Brain microvascular endothelial cell (primary cell): ENCODE measurements at regions not wholly inside any gene's neighbourhood (a gene's known extent, or its start where the extent isn't known, plus 50 kb on each side); places are given as distances from the start of the nearest gene placed in this dataset.

Source experiments
- DNase-seq: peaks from one replicate; pipeline ENCODE4 v3.0.0-alpha.2; 2020
- H3K27ac ChIP-seq: fragments of 250-450 bp; sonication (Bioruptor Pico); 2 replicates; pipeline ENCODE4 v1.5.1; 2020; ENCODE audit warnings: mild to moderate bottlenecking, moderate library complexity
- H3K27me3 ChIP-seq: fragments of 250-450 bp; sonication (Bioruptor Pico); replicated peaks from 2 replicates; pipeline ENCODE4 v1.5.1; 2020; ENCODE audit warnings: mild to moderate bottlenecking
- H3K36me3 ChIP-seq: fragments of 250-450 bp; sonication (Bioruptor Pico); replicated peaks from 2 replicates; pipeline ENCODE4 v1.5.1; 2020; ENCODE audit warnings: mild to moderate bottlenecking
- H3K4me3 ChIP-seq: 2 replicates; pipeline ENCODE4 v1.5.1; 2011; ENCODE audit warnings: low read depth, mild to moderate bottlenecking, control low read depth, low read length, moderate library complexity
- CTCF ChIP-seq: IDR thresholded peaks from 2 replicates; pipeline ENCODE4 v1.5.1; 2011; ENCODE audit warnings: low read depth, mild to moderate bottlenecking, moderate library complexity, low read length, control low read depth, inconsistent platforms; ENCODE audit errors: missing control alignments
- in situ Hi-C: cut with HindIII; loops from 2 replicates; pipeline ENCODE4 v1.10.0; 2017; ENCODE audit warnings: low sequenced_read_pairs, low pct_ligation_motif_present

- Histone ChIP-seq H3K36me3 (no peaks in the 10 kb centered on the region), H3K27me3 (no peaks in the 10 kb centered on the region), H3K27ac (no peak overlapping the region), H3K4me3 (no peak overlapping the region)
- no peak for DNase-seq
- in situ Hi-C loops, result no loop called here
- no peak for TF ChIP-seq CTCF
Observed at GRCh38 chr13:44155422-44156293, 218.0 kb upstream of the SERP2 start.

- H3K27ac ChIP-seq, result no peak overlapping the region
- no peak overlapping the region for H3K4me3 ChIP-seq
- TF ChIP-seq CTCF, result no peak
- in situ Hi-C loops, result no loop called here
- no peak for DNase-seq
- no peaks in the 10 kb centered on the region for H3K27me3 ChIP-seq
- no peaks in the 10 kb centered on the region for H3K36me3 ChIP-seq
Observed at GRCh38 chr13:44156294-44156658, 217.3 kb upstream of the SERP2 start.

GRCh38 chr13:44157606-44158005 lies 216.0 kb upstream of the SERP2 start:
- no peak overlapping the region for H3K27ac ChIP-seq
- in situ Hi-C loops, result no loop called here

GRCh38 chr13:44158098-44158521 lies 215.5 kb upstream of the SERP2 start:
- no peaks in the 10 kb centered on the region for H3K27me3 ChIP-seq
- TF ChIP-seq CTCF, result no peak
- in situ Hi-C loops, result no loop called here
- H3K27ac ChIP-seq, result no peak overlapping the region
- H3K36me3 ChIP-seq, result no peaks in the 10 kb centered on the region
- no peak overlapping the region for H3K4me3 ChIP-seq
- DNase-seq, result no peak

More at GRCh38 chr13:44157606-44158005, 216.0 kb upstream of the SERP2 start:
- H3K4me3 ChIP-seq, result no peak overlapping the region
- DNase-seq, result no peak
- no peak for TF ChIP-seq CTCF
- H3K36me3 ChIP-seq, result no peaks in the 10 kb centered on the region
- H3K27me3 ChIP-seq, result no peaks in the 10 kb centered on the region

- Histone ChIP-seq H3K4me3 (no peak overlapping the region), H3K36me3 (no peaks in the 10 kb centered on the region), H3K27ac (no peak overlapping the region), H3K27me3 (no peaks in the 10 kb centered on the region)
- no peak for DNase-seq
- in situ Hi-C loops, result no loop called here
- no peak for TF ChIP-seq CTCF
Observed at GRCh38 chr13:44158881-44159632, 214.6 kb upstream of the SERP2 start.
